ENCODE measurements at regions not wholly inside any gene's neighbourhood (a gene's known extent, or its start where the extent isn't known, plus 50 kb on each side); places are given as distances from the start of the nearest gene placed in this dataset.

DNA sequence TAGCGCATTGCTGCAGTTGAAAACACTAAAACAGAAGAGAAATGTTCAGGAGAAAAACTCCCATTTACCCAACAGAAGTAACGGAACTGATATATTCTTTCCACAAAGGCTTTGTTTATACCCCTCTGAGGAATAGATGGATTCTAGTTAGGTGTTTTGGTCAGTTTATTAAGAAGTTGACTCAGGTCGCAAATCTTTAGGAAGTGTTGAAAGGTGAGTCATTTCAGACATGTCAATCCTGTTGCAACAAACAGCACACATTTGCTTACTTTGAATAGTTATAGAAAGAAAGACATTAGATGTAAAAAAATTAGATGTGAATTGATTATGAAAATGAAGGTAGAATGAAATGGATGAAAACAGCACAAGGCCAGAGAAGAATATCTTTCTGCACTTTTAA, 941.0 kb downstream of the KCNJ2 start:
- TF ChIP-seq SP1 (IDR thresholded peaks at IDR 0.05) (no peak), RAD21 (IDR thresholded peaks at IDR 0.05) (no peak), FOXA2 (IDR thresholded peaks at IDR 0.05) (no peak), JUND (IDR thresholded peaks at IDR 0.05) (no peak), GABPA (IDR thresholded peaks at IDR 0.05 in 1 of 2, conservative IDR thresholded peaks at IDR 0.05 in 1 of 2) (no peak), YY1 (IDR thresholded peaks at IDR 0.05) (no peak), TAF1 (conservative IDR thresholded peaks at IDR 0.05) (no peak), EGR1 (IDR thresholded peaks at IDR 0.05; ENCODE audit: low read depth in 2 of 2) (no peak), HNF4G (IDR thresholded peaks at IDR 0.05) (no peak)
- TF ChIP-seq, protein P1, sequence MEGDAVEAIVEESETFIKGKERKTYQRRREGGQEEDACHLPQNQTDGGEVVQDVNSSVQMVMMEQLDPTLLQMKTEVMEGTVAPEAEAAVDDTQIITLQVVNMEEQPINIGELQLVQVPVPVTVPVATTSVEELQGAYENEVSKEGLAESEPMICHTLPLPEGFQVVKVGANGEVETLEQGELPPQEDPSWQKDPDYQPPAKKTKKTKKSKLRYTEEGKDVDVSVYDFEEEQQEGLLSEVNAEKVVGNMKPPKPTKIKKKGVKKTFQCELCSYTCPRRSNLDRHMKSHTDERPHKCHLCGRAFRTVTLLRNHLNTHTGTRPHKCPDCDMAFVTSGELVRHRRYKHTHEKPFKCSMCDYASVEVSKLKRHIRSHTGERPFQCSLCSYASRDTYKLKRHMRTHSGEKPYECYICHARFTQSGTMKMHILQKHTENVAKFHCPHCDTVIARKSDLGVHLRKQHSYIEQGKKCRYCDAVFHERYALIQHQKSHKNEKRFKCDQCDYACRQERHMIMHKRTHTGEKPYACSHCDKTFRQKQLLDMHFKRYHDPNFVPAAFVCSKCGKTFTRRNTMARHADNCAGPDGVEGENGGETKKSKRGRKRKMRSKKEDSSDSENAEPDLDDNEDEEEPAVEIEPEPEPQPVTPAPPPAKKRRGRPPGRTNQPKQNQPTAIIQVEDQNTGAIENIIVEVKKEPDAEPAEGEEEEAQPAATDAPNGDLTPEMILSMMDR (IDR thresholded peaks at IDR 0.05; ENCODE audit: low read depth, low read length, missing input control): no peak
- TF ChIP-seq, protein P2, sequence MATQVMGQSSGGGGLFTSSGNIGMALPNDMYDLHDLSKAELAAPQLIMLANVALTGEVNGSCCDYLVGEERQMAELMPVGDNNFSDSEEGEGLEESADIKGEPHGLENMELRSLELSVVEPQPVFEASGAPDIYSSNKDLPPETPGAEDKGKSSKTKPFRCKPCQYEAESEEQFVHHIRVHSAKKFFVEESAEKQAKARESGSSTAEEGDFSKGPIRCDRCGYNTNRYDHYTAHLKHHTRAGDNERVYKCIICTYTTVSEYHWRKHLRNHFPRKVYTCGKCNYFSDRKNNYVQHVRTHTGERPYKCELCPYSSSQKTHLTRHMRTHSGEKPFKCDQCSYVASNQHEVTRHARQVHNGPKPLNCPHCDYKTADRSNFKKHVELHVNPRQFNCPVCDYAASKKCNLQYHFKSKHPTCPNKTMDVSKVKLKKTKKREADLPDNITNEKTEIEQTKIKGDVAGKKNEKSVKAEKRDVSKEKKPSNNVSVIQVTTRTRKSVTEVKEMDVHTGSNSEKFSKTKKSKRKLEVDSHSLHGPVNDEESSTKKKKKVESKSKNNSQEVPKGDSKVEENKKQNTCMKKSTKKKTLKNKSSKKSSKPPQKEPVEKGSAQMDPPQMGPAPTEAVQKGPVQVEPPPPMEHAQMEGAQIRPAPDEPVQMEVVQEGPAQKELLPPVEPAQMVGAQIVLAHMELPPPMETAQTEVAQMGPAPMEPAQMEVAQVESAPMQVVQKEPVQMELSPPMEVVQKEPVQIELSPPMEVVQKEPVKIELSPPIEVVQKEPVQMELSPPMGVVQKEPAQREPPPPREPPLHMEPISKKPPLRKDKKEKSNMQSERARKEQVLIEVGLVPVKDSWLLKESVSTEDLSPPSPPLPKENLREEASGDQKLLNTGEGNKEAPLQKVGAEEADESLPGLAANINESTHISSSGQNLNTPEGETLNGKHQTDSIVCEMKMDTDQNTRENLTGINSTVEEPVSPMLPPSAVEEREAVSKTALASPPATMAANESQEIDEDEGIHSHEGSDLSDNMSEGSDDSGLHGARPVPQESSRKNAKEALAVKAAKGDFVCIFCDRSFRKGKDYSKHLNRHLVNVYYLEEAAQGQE (IDR thresholded peaks at IDR 0.05): no peak
- TF ChIP-seq, protein P3, sequence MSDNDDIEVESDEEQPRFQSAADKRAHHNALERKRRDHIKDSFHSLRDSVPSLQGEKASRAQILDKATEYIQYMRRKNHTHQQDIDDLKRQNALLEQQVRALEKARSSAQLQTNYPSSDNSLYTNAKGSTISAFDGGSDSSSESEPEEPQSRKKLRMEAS (IDR thresholded peaks at IDR 0.05): no peak
- TF ChIP-seq, protein P4, sequence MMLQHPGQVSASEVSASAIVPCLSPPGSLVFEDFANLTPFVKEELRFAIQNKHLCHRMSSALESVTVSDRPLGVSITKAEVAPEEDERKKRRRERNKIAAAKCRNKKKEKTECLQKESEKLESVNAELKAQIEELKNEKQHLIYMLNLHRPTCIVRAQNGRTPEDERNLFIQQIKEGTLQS (IDR thresholded peaks at IDR 0.05): no peak

Data from liver (tissue), 3 donors.